Loucy (cell line): ENCODE measurements at regions not wholly inside any gene's neighbourhood (a gene's known extent, or its start where the extent isn't known, plus 50 kb on each side); places are given as distances from the start of the nearest gene placed in this dataset.

Source experiments
- H2AFZ ChIP-seq: fragments of 200-600 bp; sonication (generic); 2 replicates; pipeline ENCODE4 v1.6.0; 2016; ENCODE audit warnings: antibody characterized with exemption, mild to moderate bottlenecking, low read length, moderate library complexity
- H3F3A ChIP-seq: fragments of 200-600 bp; 2 replicates; pipeline ENCODE4 v1.6.0; 2016; ENCODE audit warnings: antibody characterized with exemption, low read depth, mild to moderate bottlenecking
- H3K27me3 ChIP-seq: fragments of 200-600 bp; sonication (generic); 2 replicates; pipeline ENCODE4 v1.6.1; 2014; ENCODE audit warnings: low read length, mild to moderate bottlenecking; ENCODE audit not compliant: insufficient read depth, poor library complexity, severe bottlenecking
- H3K36me3 ChIP-seq: fragments of 200-600 bp; sonication (generic); 2 replicates; pipeline ENCODE4 v1.6.1; 2016; ENCODE audit warnings: low read length; ENCODE audit not compliant: insufficient read depth
- H3K4me1 ChIP-seq: fragments of 200-600 bp; sonication (generic); 2 replicates; pipeline ENCODE4 v1.5.1; 2014; ENCODE audit warnings: low read length, mild to moderate bottlenecking; ENCODE audit not compliant: insufficient read depth, poor library complexity, severe bottlenecking
- H3K4me2 ChIP-seq: fragments of 200-600 bp; sonication (generic); 2 replicates; pipeline ENCODE4 v1.6.0; 2014; ENCODE audit warnings: antibody characterized with exemption, low read length, low read depth, mild to moderate bottlenecking; ENCODE audit not compliant: poor library complexity, severe bottlenecking
- H3K4me3 ChIP-seq: fragments of 200-600 bp; sonication (generic); 2 replicates; pipeline ENCODE4 v1.5.1; 2014; ENCODE audit warnings: low read length, mild to moderate bottlenecking, mixed read lengths; ENCODE audit not compliant: poor library complexity, severe bottlenecking
- H3K79me2 ChIP-seq: fragments of 200-600 bp; sonication (generic); 2 replicates; pipeline ENCODE4 v1.6.1; 2014; ENCODE audit warnings: low read length; ENCODE audit not compliant: insufficient read depth
- H3K9ac ChIP-seq: fragments of 200-600 bp; sonication (generic); 2 replicates; pipeline ENCODE4 v1.6.0; 2014; ENCODE audit warnings: mild to moderate bottlenecking, low read depth, low read length, moderate library complexity; ENCODE audit not compliant: poor library complexity, severe bottlenecking
- H3K9me2 ChIP-seq: fragments of 200-600 bp; sonication (generic); replicated peaks from 2 replicates; pipeline ENCODE4 v1.6.1; 2016; ENCODE audit warnings: low read depth, low read length, mixed read lengths
- H3K9me3 ChIP-seq: fragments of 200-600 bp; sonication (generic); 2 replicates; pipeline ENCODE4 v1.6.1; 2014; ENCODE audit warnings: mild to moderate bottlenecking, antibody characterized with exemption, low read length, low read depth; ENCODE audit not compliant: insufficient read depth
- H4K20me1 ChIP-seq: fragments of 200-600 bp; sonication (generic); 2 replicates; pipeline ENCODE4 v1.6.0; 2014; ENCODE audit warnings: antibody characterized with exemption, low read length, mild to moderate bottlenecking; ENCODE audit not compliant: insufficient read depth, poor library complexity, severe bottlenecking
- EZH2phosphoT487 ChIP-seq: fragments of 200-600 bp; IDR thresholded peaks from 2 replicates; pipeline ENCODE4 v1.6.1; 2018; ENCODE audit warnings: antibody characterized with exemption, mild to moderate bottlenecking, moderate library complexity, borderline replicate concordance
- TF ChIP-seq, protein P1 (sequence below): fragments of 200-600 bp; sonication (generic); conservative IDR thresholded peaks from 2 replicates; pipeline ENCODE4 v1.5.1; 2014; ENCODE audit warnings: mild to moderate bottlenecking, antibody characterized with exemption, low read length

DNA sequence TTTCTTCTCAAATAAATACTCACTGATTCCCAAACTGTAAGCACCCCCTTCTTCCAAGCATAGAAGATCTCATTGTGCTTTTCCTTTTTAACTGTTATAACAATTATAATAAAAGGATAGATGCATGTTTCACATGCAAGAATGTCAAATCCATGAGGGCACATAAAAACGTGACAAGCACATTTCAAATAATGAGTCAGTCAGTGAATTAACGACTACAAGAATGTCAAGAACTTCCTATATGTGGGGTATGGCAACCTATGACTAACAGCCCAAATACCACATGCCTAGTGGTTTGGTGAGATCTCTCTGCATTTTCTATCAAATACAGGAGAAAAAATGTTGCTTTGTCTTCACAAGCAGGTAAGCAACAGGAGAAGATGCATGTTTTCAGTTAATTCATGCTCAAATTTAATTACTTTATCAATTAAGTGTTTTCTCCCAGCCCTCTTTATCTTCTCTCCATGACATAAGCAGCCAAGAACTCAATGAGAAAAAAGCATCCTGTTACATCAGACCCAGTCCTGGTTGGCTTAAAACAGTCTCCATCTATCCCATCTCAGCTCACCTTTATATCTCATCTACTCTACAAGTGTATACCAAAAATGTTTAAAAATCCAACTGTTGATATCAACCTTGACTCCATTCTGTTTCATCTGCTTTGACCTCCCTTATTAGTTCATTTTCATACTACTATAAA, 181.5 kb upstream of the LMCD1 start:
- TF ChIP-seq, protein P1, sequence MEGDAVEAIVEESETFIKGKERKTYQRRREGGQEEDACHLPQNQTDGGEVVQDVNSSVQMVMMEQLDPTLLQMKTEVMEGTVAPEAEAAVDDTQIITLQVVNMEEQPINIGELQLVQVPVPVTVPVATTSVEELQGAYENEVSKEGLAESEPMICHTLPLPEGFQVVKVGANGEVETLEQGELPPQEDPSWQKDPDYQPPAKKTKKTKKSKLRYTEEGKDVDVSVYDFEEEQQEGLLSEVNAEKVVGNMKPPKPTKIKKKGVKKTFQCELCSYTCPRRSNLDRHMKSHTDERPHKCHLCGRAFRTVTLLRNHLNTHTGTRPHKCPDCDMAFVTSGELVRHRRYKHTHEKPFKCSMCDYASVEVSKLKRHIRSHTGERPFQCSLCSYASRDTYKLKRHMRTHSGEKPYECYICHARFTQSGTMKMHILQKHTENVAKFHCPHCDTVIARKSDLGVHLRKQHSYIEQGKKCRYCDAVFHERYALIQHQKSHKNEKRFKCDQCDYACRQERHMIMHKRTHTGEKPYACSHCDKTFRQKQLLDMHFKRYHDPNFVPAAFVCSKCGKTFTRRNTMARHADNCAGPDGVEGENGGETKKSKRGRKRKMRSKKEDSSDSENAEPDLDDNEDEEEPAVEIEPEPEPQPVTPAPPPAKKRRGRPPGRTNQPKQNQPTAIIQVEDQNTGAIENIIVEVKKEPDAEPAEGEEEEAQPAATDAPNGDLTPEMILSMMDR = no peak
- no peak for TF ChIP-seq EZH2phosphoT487

DNA sequence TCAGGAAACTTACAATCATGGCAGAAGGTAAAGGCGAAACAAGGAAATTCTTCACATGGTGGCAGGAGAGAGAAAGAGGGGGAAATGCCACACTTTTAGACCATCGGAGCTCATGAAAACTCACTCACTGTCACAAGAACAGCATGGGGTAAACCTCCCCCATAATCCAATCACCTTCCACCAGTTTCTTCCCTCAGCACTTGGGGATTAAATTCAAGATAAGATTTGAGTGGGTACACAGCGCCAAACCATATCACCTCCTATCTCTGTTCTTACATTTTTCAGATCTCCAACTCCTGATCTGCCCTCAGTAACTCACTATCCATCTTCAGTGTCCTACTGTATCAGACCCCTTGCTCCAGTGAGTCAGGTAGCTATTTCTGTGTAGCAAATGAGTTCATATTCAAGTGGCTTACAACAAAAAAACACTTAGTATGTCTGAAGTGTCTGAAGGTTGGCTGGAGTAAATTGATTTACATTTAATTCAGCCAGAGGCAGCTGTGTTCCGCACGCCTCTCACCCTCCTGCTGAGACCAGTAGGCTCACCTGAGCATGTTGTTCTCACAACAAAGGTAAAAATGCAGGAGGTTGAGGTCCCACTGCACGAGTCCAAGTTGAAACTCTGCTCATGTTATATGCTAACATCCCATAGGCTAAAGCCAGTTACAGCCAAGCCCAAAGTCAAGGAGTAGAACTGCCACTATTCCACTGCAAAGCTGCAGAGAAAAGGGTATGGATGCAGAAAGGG, 180.7 kb upstream of the LMCD1 start:
- no peak overlapping the region for H3K4me2 ChIP-seq
- no peak overlapping the region for H3K9ac ChIP-seq
- H3K36me3 ChIP-seq = no peaks in the 10 kb centered on the region

More for the DNA sequence above, 181.5 kb upstream of the LMCD1 start:
- Histone ChIP-seq H3K9me2 (no peaks in the 10 kb centered on the region), H2AFZ (no peak overlapping the region), H3K79me2 (no peaks in the 10 kb centered on the region), H3K4me3 (no peak overlapping the region), H3K9ac (no peak overlapping the region), H3K4me1 (no peaks in the 10 kb centered on the region), H3K36me3 (no peaks in the 10 kb centered on the region), H4K20me1 (no peaks in the 10 kb centered on the region), H3K9me3 (no peaks in the 10 kb centered on the region), H3F3A (no peaks in the 10 kb centered on the region), H3K4me2 (no peak overlapping the region), H3K27me3 (no peaks in the 10 kb centered on the region)

DNA sequence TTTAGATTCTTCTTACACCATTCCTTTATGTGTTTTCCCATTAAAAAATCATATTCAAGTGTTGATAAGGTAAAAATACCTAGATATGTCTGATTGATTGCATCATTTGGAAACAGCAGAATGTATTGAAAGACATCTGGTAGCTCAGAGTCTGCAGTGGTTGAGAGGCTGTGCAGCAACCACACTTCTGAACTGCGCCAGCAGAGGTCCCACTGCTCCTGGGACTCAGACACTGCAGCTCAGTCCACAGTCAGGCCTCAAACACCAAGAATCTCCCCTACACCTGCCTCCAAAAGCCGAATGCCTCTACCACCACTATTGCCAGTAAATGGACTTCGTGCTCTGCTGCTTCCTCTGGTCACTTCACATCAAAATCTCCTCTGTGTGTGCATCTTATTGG, 176.9 kb upstream of the LMCD1 start:
- H3K79me2 ChIP-seq = no peaks in the 10 kb centered on the region
- H3K9me2 ChIP-seq = no peaks in the 10 kb centered on the region
- no peak overlapping the region for H3K4me3 ChIP-seq
- no peak for TF ChIP-seq EZH2phosphoT487
- TF ChIP-seq, protein P1 = peak; percentile 89
- H3K4me2 ChIP-seq = no peak overlapping the region
- H2AFZ ChIP-seq = no peak overlapping the region
- no peaks in the 10 kb centered on the region for H3K36me3 ChIP-seq
- no peaks in the 10 kb centered on the region for H3K9me3 ChIP-seq
- no peaks in the 10 kb centered on the region for H3F3A ChIP-seq
- peaks cover 20% of the 10 kb centered on the region for H3K4me1 ChIP-seq
- no peak overlapping the region for H3K9ac ChIP-seq
- no peaks in the 10 kb centered on the region for H3K27me3 ChIP-seq
- H4K20me1 ChIP-seq = no peaks in the 10 kb centered on the region

More for the DNA sequence above, 180.7 kb upstream of the LMCD1 start:
- no peak overlapping the region for H2AFZ ChIP-seq
- H3K4me3 ChIP-seq = no peak overlapping the region
- no peaks in the 10 kb centered on the region for H3K9me2 ChIP-seq
- no peaks in the 10 kb centered on the region for H3K4me1 ChIP-seq
- no peaks in the 10 kb centered on the region for H3F3A ChIP-seq
- H3K27me3 ChIP-seq = no peaks in the 10 kb centered on the region
- TF ChIP-seq EZH2phosphoT487 = no peak
- TF ChIP-seq, protein P1 = no peak
- H3K9me3 ChIP-seq = no peaks in the 10 kb centered on the region
- H3K79me2 ChIP-seq = no peaks in the 10 kb centered on the region
- H4K20me1 ChIP-seq = no peaks in the 10 kb centered on the region
